ENCODE measurements at regions not wholly inside any gene's neighbourhood (a gene's known extent, or its start where the extent isn't known, plus 50 kb on each side); places are given as distances from the start of the nearest gene placed in this dataset.

GRCh38 chr20:48461735-48462119 is 366.1 kb downstream of the PREX1 start:
- WGBS, 2 donors: 83 to 85% methylated on average over 3 of the region's 3 CpGs
- intact Hi-C loops (cut with DNase I): no loop called here
- H3K4me1 ChIP-seq: peaks cover 0 to 8% (median 0%) of the 10 kb centered on the region in 3 donors
- no peak for TF ChIP-seq CTCF (IDR thresholded peaks at IDR 0.05)
- no peak for TF ChIP-seq POLR2A (IDR thresholded peaks at IDR 0.05)
- peaks cover 0 to 30% (median 0%) of the 10 kb centered on the region in 4 donors for H3K27me3 ChIP-seq
- H3K36me3 ChIP-seq: no peaks in the 10 kb centered on the region
- H3K9me3 ChIP-seq: no peaks in the 10 kb centered on the region
- H3K27ac ChIP-seq: no peak overlapping the region
- no peak overlapping the region for H3K4me3 ChIP-seq
- no peak for DNase-seq

GRCh38 chr20:48461091-48461734 is 366.6 kb downstream of the PREX1 start:
- no peak for TF ChIP-seq POLR2A (IDR thresholded peaks at IDR 0.05)
- no peak for TF ChIP-seq CTCF (IDR thresholded peaks at IDR 0.05)
- intact Hi-C loops (cut with DNase I): no loop called here
- H3K36me3 ChIP-seq: no peaks in the 10 kb centered on the region
- DNase-seq: no peak
- H3K9me3 ChIP-seq: no peaks in the 10 kb centered on the region
- no peak overlapping the region for H3K4me3 ChIP-seq
- peaks cover 0 to 10% (median 0%) of the 10 kb centered on the region in 3 donors for H3K4me1 ChIP-seq
- H3K27me3 ChIP-seq: peaks cover 0 to 30% (median 0%) of the 10 kb centered on the region in 4 donors
- WGBS, 2 donors: 61 to 63% methylated on average over 11 of the region's 12 CpGs
- H3K27ac ChIP-seq: no peak overlapping the region

GRCh38 chr20:48460681-48461080 is 367.1 kb downstream of the PREX1 start:
- peaks cover 0 to 30% (median 0%) of the 10 kb centered on the region in 4 donors for H3K27me3 ChIP-seq
- H3K36me3 ChIP-seq: no peaks in the 10 kb centered on the region
- no peak overlapping the region for H3K27ac ChIP-seq
- WGBS, 2 donors: 83 to 84% methylated on average over 4 of the region's 4 CpGs
- H3K9me3 ChIP-seq: no peaks in the 10 kb centered on the region
- no peak overlapping the region for H3K4me3 ChIP-seq
- intact Hi-C loops (cut with DNase I): no loop called here
- peaks cover 0 to 15% (median 3%) of the 10 kb centered on the region in 3 donors for H3K4me1 ChIP-seq
- no peak for DNase-seq
- TF ChIP-seq CTCF (IDR thresholded peaks at IDR 0.05) (no peak), POLR2A (IDR thresholded peaks at IDR 0.05) (no peak)

GRCh38 chr20:48459722-48460395 is 367.9 kb downstream of the PREX1 start:
- Histone ChIP-seq H3K9me3 (no peaks in the 10 kb centered on the region), H3K4me1 (peaks cover 0 to 19% (median 5%) of the 10 kb centered on the region in 3 donors), H3K4me3 (no peak overlapping the region), H3K27ac (no peak overlapping the region), H3K27me3 (peaks cover 0 to 35% (median 0%) of the 10 kb centered on the region in 4 donors), H3K36me3 (no peaks in the 10 kb centered on the region)
- no peak for DNase-seq
- 63 to 69% methylated on average over 12 to 15 of the region's 25 CpGs for WGBS, 2 donors
- TF ChIP-seq CTCF (IDR thresholded peaks at IDR 0.05): no peak
- intact Hi-C loops (cut with DNase I): no loop called here

GRCh38 chr20:48458601-48459385 is 369.0 kb downstream of the PREX1 start:
- intact Hi-C loops (cut with DNase I): no loop called here
- no peak for DNase-seq
- H3K27ac ChIP-seq: no peak overlapping the region
- H3K9me3 ChIP-seq: no peaks in the 10 kb centered on the region
- WGBS, 2 donors: 69 to 88% methylated on average over 7 of the region's 12 CpGs
- H3K4me3 ChIP-seq: no peak overlapping the region
- TF ChIP-seq CTCF (IDR thresholded peaks at IDR 0.05) (no peak), POLR2A (IDR thresholded peaks at IDR 0.05) (no peak)
- no peaks in the 10 kb centered on the region for H3K36me3 ChIP-seq
- H3K27me3 ChIP-seq: peaks cover 0 to 45% (median 0%) of the 10 kb centered on the region in 4 donors
- H3K4me1 ChIP-seq: peaks cover 0 to 15% (median 5%) of the 10 kb centered on the region in 3 donors

Measured in esophagus squamous epithelium (tissue), 5 donors.